HG03175 (cell line): ENCODE measurements at regions not wholly inside any gene's neighbourhood (a gene's known extent, or its start where the extent isn't known, plus 50 kb on each side); places are given as distances from the start of the nearest gene placed in this dataset.

ENCODE experiments used
- ATAC-seq: cut with Tn5 transposase; IDR thresholded peaks from one replicate; pipeline ENCODE4 v1.9.1; 2021; ENCODE audit warnings: mild to moderate bottlenecking, moderate library complexity; ENCODE audit not compliant: unreplicated experiment

GRCh38 chr19:28290963-28291657 is 921.8 kb downstream of the UQCRFS1 start:
- no peak for ATAC-seq

- ATAC-seq: no peak
Observed at GRCh38 chr19:28289295-28290063, 923.5 kb downstream of the UQCRFS1 start.

- ATAC-seq: no peak
Observed at GRCh38 chr19:28288572-28289264, 924.2 kb downstream of the UQCRFS1 start.

- ATAC-seq: no peak
Observed at GRCh38 chr19:28285917-28286316, 927.0 kb downstream of the UQCRFS1 start.

GRCh38 chr19:28285078-28285477 is 927.9 kb downstream of the UQCRFS1 start:
- ATAC-seq: no peak

- ATAC-seq: no peak
Observed at GRCh38 chr19:28284389-28284788, 928.6 kb downstream of the UQCRFS1 start.

GRCh38 chr19:28283592-28283991 is 929.4 kb downstream of the UQCRFS1 start:
- no peak for ATAC-seq

GRCh38 chr19:28281676-28282075 is 931.3 kb downstream of the UQCRFS1 start:
- ATAC-seq: no peak

- ATAC-seq: no peak
Observed at GRCh38 chr19:28264556-28264955, 948.4 kb downstream of the UQCRFS1 start.

- no peak for ATAC-seq
Observed at GRCh38 chr19:28258829-28259228, 954.1 kb downstream of the UQCRFS1 start.

- no peak for ATAC-seq
Observed at GRCh38 chr19:28257396-28257795, 955.6 kb downstream of the UQCRFS1 start.

GRCh38 chr19:28247243-28247642 is 965.7 kb downstream of the UQCRFS1 start:
- ATAC-seq: no peak

GRCh38 chr19:28245937-28246336 is 967.0 kb downstream of the UQCRFS1 start:
- ATAC-seq: no peak

- ATAC-seq: no peak
Observed at GRCh38 chr19:28244966-28245365, 968.0 kb downstream of the UQCRFS1 start.

- ATAC-seq: no peak
Observed at GRCh38 chr19:28242317-28242927, 970.5 kb downstream of the UQCRFS1 start.

- no peak for ATAC-seq
Observed at GRCh38 chr19:28239270-28239669, 973.7 kb downstream of the UQCRFS1 start.

- ATAC-seq: no peak
Observed at GRCh38 chr19:28238270-28238820, 974.6 kb downstream of the UQCRFS1 start.

GRCh38 chr19:28235606-28236125 is 977.3 kb downstream of the UQCRFS1 start:
- no peak for ATAC-seq

GRCh38 chr19:28234637-28235036 is 978.3 kb downstream of the UQCRFS1 start:
- no peak for ATAC-seq

GRCh38 chr19:28228854-28229253 is 984.1 kb downstream of the UQCRFS1 start:
- ATAC-seq: no peak

- no peak for ATAC-seq
Observed at GRCh38 chr19:28224441-28224840, 988.5 kb downstream of the UQCRFS1 start.
